Stimulated activated effector memory CD8-positive, alpha-beta T cell treated with anti-CD3 and anti-CD28 coated beads, Interleukin-12 subunit alpha, Interleukin-12 subunit beta, amount 100 ng/mL, for 72 hours (primary cell): ENCODE measurements at regions not wholly inside any gene's neighbourhood (a gene's known extent, or its start where the extent isn't known, plus 50 kb on each side); places are given as distances from the start of the nearest gene placed in this dataset.
A peak's percentile ranks its signal among the peaks of the same experiment; 100 is the strongest.
"Not testable (repeated sequence)": the region's sequence is repeated elsewhere in the genome, so short reads cannot be mapped to it uniquely, and the experiment has no call there.

Experiments
- ATAC-seq: fragments of 150-1000 bp; cut with Tn5 transposase; 2 replicates; pipeline ENCODE4 v1.10.0; 2021
- DNase-seq, 2 donors: peaks; one replicate each; pipeline ENCODE4 v3.0.0; 2021 to 2022; ENCODE audit warnings: low spot score in 2 of 2
- H3K27ac Mint-ChIP-seq: one replicate; pipeline ENCODE4 v1.8.0; 2022; ENCODE audit warnings: mild to moderate bottlenecking, mixed read lengths
- H3K36me3 Mint-ChIP-seq: one replicate; pipeline ENCODE4 v1.8.0; 2022; ENCODE audit warnings: mild to moderate bottlenecking, mixed read lengths
- H3K4me1 Mint-ChIP-seq: one replicate; pipeline ENCODE4 v1.8.0; 2022; ENCODE audit warnings: mixed read lengths
- H3K4me3 Mint-ChIP-seq: one replicate; pipeline ENCODE4 v1.8.0; 2022; ENCODE audit warnings: mild to moderate bottlenecking, mixed read lengths
- H3K9me3 Mint-ChIP-seq: one replicate; pipeline ENCODE4 v1.8.0; 2022; ENCODE audit warnings: mixed read lengths

GRCh38 chr2:97431169-97431725 is 158.4 kb downstream of the ANKRD36B start:
- H3K4me3 Mint-ChIP-seq, H3K9me3 Mint-ChIP-seq, H3K4me1 Mint-ChIP-seq, DNase-seq, H3K36me3 Mint-ChIP-seq, ATAC-seq, H3K27ac Mint-ChIP-seq: not testable (repeated sequence)

- H3K27ac Mint-ChIP-seq, H3K9me3 Mint-ChIP-seq, H3K36me3 Mint-ChIP-seq, H3K4me3 Mint-ChIP-seq, H3K4me1 Mint-ChIP-seq, ATAC-seq, DNase-seq: not testable (repeated sequence)
Observed at GRCh38 chr2:97422376-97422775, 167.3 kb downstream of the ANKRD36B start.

- not testable (repeated sequence) for ATAC-seq, DNase-seq
Observed at GRCh38 chr2:97406340-97406739, 183.3 kb downstream of the ANKRD36B start.

GRCh38 chr2:97405172-97405737 is 184.4 kb downstream of the ANKRD36B start:
- DNase-seq, H3K4me3 Mint-ChIP-seq, H3K36me3 Mint-ChIP-seq, ATAC-seq, H3K4me1 Mint-ChIP-seq, H3K9me3 Mint-ChIP-seq, H3K27ac Mint-ChIP-seq: not testable (repeated sequence)

More at GRCh38 chr2:97406340-97406739, 183.3 kb downstream of the ANKRD36B start:
- not testable (repeated sequence) for H3K36me3 Mint-ChIP-seq, H3K27ac Mint-ChIP-seq, H3K4me3 Mint-ChIP-seq, H3K9me3 Mint-ChIP-seq, H3K4me1 Mint-ChIP-seq

- not testable (repeated sequence) for ATAC-seq, H3K4me3 Mint-ChIP-seq, H3K4me1 Mint-ChIP-seq, H3K36me3 Mint-ChIP-seq, H3K9me3 Mint-ChIP-seq, DNase-seq, H3K27ac Mint-ChIP-seq
Observed at GRCh38 chr2:97402678-97403077, 187.0 kb downstream of the ANKRD36B start.

- not testable (repeated sequence) for DNase-seq, H3K4me1 Mint-ChIP-seq, ATAC-seq, H3K27ac Mint-ChIP-seq, H3K4me3 Mint-ChIP-seq, H3K9me3 Mint-ChIP-seq, H3K36me3 Mint-ChIP-seq
Observed at GRCh38 chr2:97395691-97396090, 194.0 kb downstream of the ANKRD36B start.

GRCh38 chr2:97385803-97386202 is 203.9 kb downstream of the ANKRD36B start:
- not testable (repeated sequence) for H3K9me3 Mint-ChIP-seq, H3K4me1 Mint-ChIP-seq, H3K27ac Mint-ChIP-seq, DNase-seq, H3K4me3 Mint-ChIP-seq, ATAC-seq, H3K36me3 Mint-ChIP-seq

GRCh38 chr2:97375913-97376312 is 213.8 kb downstream of the ANKRD36B start:
- H3K27ac Mint-ChIP-seq, H3K9me3 Mint-ChIP-seq, H3K4me3 Mint-ChIP-seq, DNase-seq, H3K36me3 Mint-ChIP-seq, H3K4me1 Mint-ChIP-seq: not testable (repeated sequence)
- peak; percentile 43 for ATAC-seq

GRCh38 chr2:97374426-97374825 is 215.3 kb downstream of the ANKRD36B start:
- H3K4me3 Mint-ChIP-seq, H3K9me3 Mint-ChIP-seq, H3K27ac Mint-ChIP-seq, ATAC-seq, H3K36me3 Mint-ChIP-seq, DNase-seq, H3K4me1 Mint-ChIP-seq: not testable (repeated sequence)

- not testable (repeated sequence) for H3K4me3 Mint-ChIP-seq, H3K9me3 Mint-ChIP-seq, H3K36me3 Mint-ChIP-seq, H3K27ac Mint-ChIP-seq, DNase-seq, H3K4me1 Mint-ChIP-seq
- ATAC-seq, result peak; percentile 68
Observed at GRCh38 chr2:97363159-97363558, 226.5 kb downstream of the ANKRD36B start.

- Mint-ChIP-seq H3K4me1 (no peaks in the 10 kb centered on the region), H3K9me3 (no peaks in the 10 kb centered on the region), H3K4me3 (no peak overlapping the region), H3K27ac (no peak overlapping the region), H3K36me3 (no peaks in the 10 kb centered on the region)
- no peak for DNase-seq
- no peak for ATAC-seq
Observed at GRCh38 chr2:97359861-97360584, 229.7 kb downstream of the ANKRD36B start.

GRCh38 chr2:97355887-97356286 is 233.8 kb downstream of the ANKRD36B start:
- H3K4me3 Mint-ChIP-seq, result no peak overlapping the region
- ATAC-seq (no peak), DNase-seq (no peak)
- H3K27ac Mint-ChIP-seq, result no peak overlapping the region
- H3K4me1 Mint-ChIP-seq, result no peaks in the 10 kb centered on the region
- no peaks in the 10 kb centered on the region for H3K9me3 Mint-ChIP-seq
- no peaks in the 10 kb centered on the region for H3K36me3 Mint-ChIP-seq

- Mint-ChIP-seq H3K4me3 (no peak overlapping the region), H3K27ac (no peak overlapping the region), H3K4me1 (no peaks in the 10 kb centered on the region), H3K36me3 (no peaks in the 10 kb centered on the region), H3K9me3 (no peaks in the 10 kb centered on the region)
- ATAC-seq (no peak), DNase-seq (no peak)
Observed at GRCh38 chr2:97355176-97355575, 234.5 kb downstream of the ANKRD36B start.

GRCh38 chr2:97354576-97354975 is 235.1 kb downstream of the ANKRD36B start:
- H3K36me3 Mint-ChIP-seq, result no peaks in the 10 kb centered on the region

GRCh38 chr2:97348841-97349240 is 235.9 kb downstream of the ANKRD36 start:
- no peaks in the 10 kb centered on the region for H3K36me3 Mint-ChIP-seq
- DNase-seq (no peak), ATAC-seq (no peak)
- H3K4me3 Mint-ChIP-seq, result no peak overlapping the region
- no peaks in the 10 kb centered on the region for H3K9me3 Mint-ChIP-seq
- H3K27ac Mint-ChIP-seq, result no peak overlapping the region
- no peaks in the 10 kb centered on the region for H3K4me1 Mint-ChIP-seq

More at GRCh38 chr2:97354576-97354975, 235.1 kb downstream of the ANKRD36B start:
- no peaks in the 10 kb centered on the region for H3K4me1 Mint-ChIP-seq
- DNase-seq (no peak), ATAC-seq (no peak)
- no peak overlapping the region for H3K4me3 Mint-ChIP-seq
- H3K27ac Mint-ChIP-seq, result no peak overlapping the region
- H3K9me3 Mint-ChIP-seq, result no peaks in the 10 kb centered on the region

- Mint-ChIP-seq H3K36me3 (no peaks in the 10 kb centered on the region), H3K4me1 (no peaks in the 10 kb centered on the region), H3K4me3 (no peak overlapping the region), H3K27ac (no peak overlapping the region), H3K9me3 (no peaks in the 10 kb centered on the region)
- DNase-seq (no peak), ATAC-seq (no peak)
Observed at GRCh38 chr2:97348265-97348664, 235.3 kb downstream of the ANKRD36 start.
